ENCODE measurements at regions not wholly inside any gene's neighbourhood (a gene's known extent, or its start where the extent isn't known, plus 50 kb on each side); places are given as distances from the start of the nearest gene placed in this dataset.

GRCh38 chr9:126028746-126029145 is 281.6 kb downstream of the PBX3 start:
- no peak for DNase-seq (ENCODE audit: low read depth in 2 of 2)
- no peak overlapping the region for H2AFZ ChIP-seq (ENCODE audit: low read length)
- no peaks in the 10 kb centered on the region for H4K20me1 ChIP-seq (ENCODE audit: control insufficient read depth, extremely low read depth, insufficient read depth, low read length)
- no peaks in the 10 kb centered on the region for H3K36me3 ChIP-seq (ENCODE audit: control insufficient read depth, insufficient read depth, low read length)
- no peak overlapping the region for H3K9ac ChIP-seq (ENCODE audit: insufficient read depth, low read length)
- H3K4me1 ChIP-seq (ENCODE audit: control insufficient read depth, extremely low read depth, insufficient read depth, low read length): no peaks in the 10 kb centered on the region
- H3K9me3 ChIP-seq (ENCODE audit: control insufficient read depth, insufficient read depth, low read depth, low read length): no peaks in the 10 kb centered on the region
- H3K27me3 ChIP-seq (ENCODE audit: control insufficient read depth, insufficient read depth, low read length): no peaks in the 10 kb centered on the region
- H3K79me2 ChIP-seq (ENCODE audit: control insufficient read depth, insufficient read depth, low read length): no peaks in the 10 kb centered on the region
- TF ChIP-seq CTCF (conservative IDR thresholded peaks at IDR 0.05 in 1 of 2, IDR thresholded peaks at IDR 0.05 in 1 of 2; ENCODE audit: low read depth in 1 of 2, low read length in 2 of 2): no peak
- no peak for TF ChIP-seq EZH2 (IDR thresholded peaks at IDR 0.05; ENCODE audit: low read length, missing control alignments)
- H3K4me2 ChIP-seq (ENCODE audit: extremely low read depth, insufficient read depth, low read length): no peak overlapping the region
- H3K27ac ChIP-seq (ENCODE audit: insufficient read depth, low read length): no peak overlapping the region
- no peak overlapping the region for H3K4me3 ChIP-seq (replicated peaks in 1 of 4; ENCODE audit: control extremely low read depth in 1 of 4, insufficient read depth in 1 of 4, low read depth in 3 of 4, low read length in 4 of 4)

GRCh38 chr9:126030716-126031115 is 283.5 kb downstream of the PBX3 start:
- Histone ChIP-seq H3K79me2 (ENCODE audit: control insufficient read depth, insufficient read depth, low read length) (no peaks in the 10 kb centered on the region), H3K36me3 (ENCODE audit: control insufficient read depth, insufficient read depth, low read length) (no peaks in the 10 kb centered on the region), H2AFZ (ENCODE audit: low read length) (no peak overlapping the region), H3K4me1 (ENCODE audit: control insufficient read depth, extremely low read depth, insufficient read depth, low read length) (no peaks in the 10 kb centered on the region), H3K4me3 (replicated peaks in 1 of 4; ENCODE audit: control extremely low read depth in 1 of 4, insufficient read depth in 1 of 4, low read depth in 3 of 4, low read length in 4 of 4) (no peak overlapping the region), H3K4me2 (ENCODE audit: extremely low read depth, insufficient read depth, low read length) (no peak overlapping the region), H3K27ac (ENCODE audit: insufficient read depth, low read length) (no peak overlapping the region), H3K9me3 (ENCODE audit: control insufficient read depth, insufficient read depth, low read depth, low read length) (no peaks in the 10 kb centered on the region), H3K9ac (ENCODE audit: insufficient read depth, low read length) (no peak overlapping the region), H3K27me3 (ENCODE audit: control insufficient read depth, insufficient read depth, low read length) (no peaks in the 10 kb centered on the region), H4K20me1 (ENCODE audit: control insufficient read depth, extremely low read depth, insufficient read depth, low read length) (no peaks in the 10 kb centered on the region)
- DNase-seq (ENCODE audit: low read depth in 2 of 2): no peak
- TF ChIP-seq CTCF (conservative IDR thresholded peaks at IDR 0.05 in 1 of 2, IDR thresholded peaks at IDR 0.05 in 1 of 2; ENCODE audit: low read depth in 1 of 2, low read length in 2 of 2) (no peak), EZH2 (IDR thresholded peaks at IDR 0.05; ENCODE audit: low read length, missing control alignments) (no peak)

DNA sequence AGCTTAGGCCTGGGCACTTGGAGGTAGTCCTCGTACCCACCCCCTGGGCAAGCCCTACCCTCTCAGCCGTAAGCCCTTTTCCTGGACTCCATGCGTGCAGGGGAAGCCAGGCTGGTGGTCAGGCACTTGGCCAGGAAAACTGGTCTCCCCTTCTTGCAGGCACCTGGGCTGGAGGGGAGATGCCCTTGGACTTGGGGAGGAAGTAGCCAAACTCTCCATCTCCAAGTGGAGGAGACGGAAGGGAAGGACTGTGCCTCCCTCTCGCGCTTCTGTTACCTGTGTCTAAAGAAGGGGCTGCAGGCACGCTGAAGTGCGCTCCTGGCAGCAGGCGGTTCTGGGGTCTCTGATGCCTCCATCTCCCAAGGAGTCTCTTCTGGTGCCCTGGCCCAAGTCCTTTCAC is 283.9 kb downstream of the PBX3 start:
- Histone ChIP-seq H2AFZ (ENCODE audit: low read length) (no peak overlapping the region), H3K27me3 (ENCODE audit: control insufficient read depth, insufficient read depth, low read length) (no peaks in the 10 kb centered on the region)
- no peak for DNase-seq (ENCODE audit: low read depth in 2 of 2)

More for the DNA sequence above, 283.9 kb downstream of the PBX3 start:
- H3K4me3 ChIP-seq (replicated peaks in 1 of 4; ENCODE audit: control extremely low read depth in 1 of 4, insufficient read depth in 1 of 4, low read depth in 3 of 4, low read length in 4 of 4): no peak overlapping the region
- no peaks in the 10 kb centered on the region for H3K79me2 ChIP-seq (ENCODE audit: control insufficient read depth, insufficient read depth, low read length)
- no peak overlapping the region for H3K4me2 ChIP-seq (ENCODE audit: extremely low read depth, insufficient read depth, low read length)
- H3K36me3 ChIP-seq (ENCODE audit: control insufficient read depth, insufficient read depth, low read length): no peaks in the 10 kb centered on the region
- TF ChIP-seq CTCF (conservative IDR thresholded peaks at IDR 0.05 in 1 of 2, IDR thresholded peaks at IDR 0.05 in 1 of 2; ENCODE audit: low read depth in 1 of 2, low read length in 2 of 2): no peak
- no peak for TF ChIP-seq EZH2 (IDR thresholded peaks at IDR 0.05; ENCODE audit: low read length, missing control alignments)
- H3K9me3 ChIP-seq (ENCODE audit: control insufficient read depth, insufficient read depth, low read depth, low read length): no peaks in the 10 kb centered on the region
- H4K20me1 ChIP-seq (ENCODE audit: control insufficient read depth, extremely low read depth, insufficient read depth, low read length): no peaks in the 10 kb centered on the region
- H3K4me1 ChIP-seq (ENCODE audit: control insufficient read depth, extremely low read depth, insufficient read depth, low read length): no peaks in the 10 kb centered on the region
- H3K9ac ChIP-seq (ENCODE audit: insufficient read depth, low read length): no peak overlapping the region
- no peak overlapping the region for H3K27ac ChIP-seq (ENCODE audit: insufficient read depth, low read length)

All from fibroblast of lung (primary cell).